ENCODE measurements at regions not wholly inside any gene's neighbourhood (a gene's known extent, or its start where the extent isn't known, plus 50 kb on each side); places are given as distances from the start of the nearest gene placed in this dataset.
"Not testable (repeated sequence)": the region's sequence is repeated elsewhere in the genome, so short reads cannot be mapped to it uniquely, and the experiment has no call there.

GRCh38 chr4:189497516-189497915, 443.2 kb upstream of the FRG1 start:
- no peak for DNase-seq

DNA sequence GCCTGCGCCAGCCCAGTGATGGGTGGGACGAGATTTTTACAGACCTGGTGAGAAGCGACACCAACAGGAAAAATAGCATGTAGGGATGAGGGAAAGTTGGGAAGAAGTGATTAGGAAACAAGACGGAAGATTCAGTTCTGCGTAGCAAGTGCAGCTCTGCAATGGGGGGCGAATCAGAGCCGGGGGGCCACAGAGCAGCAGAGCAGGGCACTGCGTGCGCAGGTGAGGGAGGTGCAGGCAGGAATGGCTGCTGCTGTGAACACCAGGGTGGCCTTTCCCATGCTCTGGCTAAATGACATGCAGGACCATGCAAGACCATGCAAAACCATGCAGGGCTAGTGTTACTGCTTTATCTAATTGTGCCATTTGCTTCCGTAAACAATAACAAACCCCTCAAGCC, 442.7 kb upstream of the FRG1 start:
- no peak for DNase-seq

- DNase-seq: no peak
These were observed 442.2 kb upstream of the FRG1 start for GRCh38 chr4:189498457-189498856.

- no peak for DNase-seq
These were observed 441.0 kb upstream of the FRG1 start for GRCh38 chr4:189499696-189500095.

DNA sequence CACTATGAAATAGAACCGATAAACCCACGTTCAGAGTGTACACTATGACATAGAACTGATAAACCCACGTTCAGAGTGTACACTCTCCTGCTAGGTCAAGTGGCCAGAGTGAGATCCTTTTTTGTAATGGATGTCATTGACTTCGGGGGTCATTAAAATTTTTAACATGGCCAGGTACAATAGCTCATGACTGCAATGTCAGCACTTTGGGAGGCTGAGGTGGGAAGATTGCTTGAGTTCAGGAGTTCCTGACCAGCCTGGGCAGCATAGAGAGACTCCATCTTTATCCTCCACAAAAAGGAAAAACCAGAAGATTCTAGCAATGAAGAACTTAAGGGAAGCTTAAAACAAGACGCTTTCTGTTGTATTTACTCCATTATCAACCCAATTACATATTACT, 439.7 kb upstream of the FRG1 start:
- no peak for DNase-seq

- DNase-seq: no peak
These were observed 437.7 kb upstream of the FRG1 start for GRCh38 chr4:189502841-189503435.

DNA sequence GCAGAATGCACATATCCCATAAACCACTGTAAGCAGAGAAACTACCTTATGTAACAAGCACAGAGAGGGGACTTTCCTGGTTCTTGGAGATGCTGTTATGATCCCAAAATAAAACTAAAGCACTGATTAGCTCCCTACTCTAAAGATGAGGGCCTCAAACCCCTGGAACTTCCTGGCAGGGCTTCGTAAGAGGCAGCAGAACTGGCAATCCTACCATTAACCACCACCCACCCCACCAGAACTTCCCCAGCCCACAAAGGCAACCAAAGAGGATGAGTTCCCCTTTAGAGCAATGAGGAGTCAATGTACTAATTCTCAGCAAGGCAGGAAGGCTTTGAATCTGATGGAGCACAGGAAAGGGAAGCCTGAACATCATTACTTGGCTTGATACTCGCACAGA, 436.5 kb upstream of the FRG1 start:
- no peak for DNase-seq

DNA sequence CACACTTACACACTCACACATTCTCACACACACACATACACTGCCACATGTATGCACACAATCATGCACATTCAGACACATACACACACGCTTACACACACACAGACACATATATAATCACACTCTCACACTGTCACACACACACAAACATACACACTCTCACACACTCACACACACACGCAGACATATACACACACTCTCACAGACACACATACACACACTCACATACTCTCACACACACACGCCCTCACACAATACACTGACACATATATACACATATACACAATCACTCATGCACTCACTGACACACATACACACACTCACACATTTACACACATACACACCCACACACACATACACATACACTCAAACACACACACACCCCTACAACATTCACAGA, 435.3 kb upstream of the FRG1 start:
- DNase-seq: no peak

- DNase-seq: no peak
These were observed 434.6 kb upstream of the FRG1 start for GRCh38 chr4:189506080-189506479.

DNA sequence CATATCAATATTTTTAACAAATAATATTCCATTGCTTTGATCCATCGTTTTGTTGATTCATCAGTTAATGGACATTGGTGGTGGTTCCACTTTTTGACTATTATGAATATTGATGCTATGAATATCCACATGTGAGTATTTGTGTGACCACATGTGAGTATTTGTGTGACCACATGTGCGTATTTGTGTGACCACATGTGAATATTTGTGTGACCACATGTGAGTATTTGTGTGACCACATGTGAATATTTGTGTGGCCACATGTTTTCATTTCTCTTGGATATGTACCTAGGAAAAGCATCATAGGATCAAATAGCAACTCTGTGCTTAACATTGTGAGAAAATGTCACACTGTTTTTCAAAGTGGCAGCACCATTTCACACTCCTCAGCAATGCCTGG, 433.6 kb upstream of the FRG1 start:
- DNase-seq: no peak

GRCh38 chr4:189510601-189511000, 430.1 kb upstream of the FRG1 start:
- no peak for DNase-seq

DNA sequence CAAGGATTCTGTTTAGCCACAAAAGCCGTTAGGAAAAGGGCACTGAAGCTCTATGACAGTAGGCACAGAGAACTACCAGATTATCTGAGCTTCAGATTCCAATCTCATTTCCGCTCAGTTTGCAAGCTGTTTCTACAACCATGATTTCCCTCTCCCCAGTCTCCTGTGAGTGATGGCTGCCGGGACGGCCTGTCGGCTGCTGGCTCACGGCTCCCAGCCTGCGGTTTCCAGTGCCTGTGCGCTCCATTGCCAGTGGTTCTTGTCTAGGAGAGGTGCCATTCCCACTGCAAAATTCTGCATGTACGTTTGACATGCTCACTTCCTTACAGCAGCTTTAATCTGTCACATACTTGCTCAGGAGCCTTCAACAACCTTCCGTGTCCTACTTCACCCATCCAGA, 429.1 kb upstream of the FRG1 start:
- no peak for DNase-seq

DNA sequence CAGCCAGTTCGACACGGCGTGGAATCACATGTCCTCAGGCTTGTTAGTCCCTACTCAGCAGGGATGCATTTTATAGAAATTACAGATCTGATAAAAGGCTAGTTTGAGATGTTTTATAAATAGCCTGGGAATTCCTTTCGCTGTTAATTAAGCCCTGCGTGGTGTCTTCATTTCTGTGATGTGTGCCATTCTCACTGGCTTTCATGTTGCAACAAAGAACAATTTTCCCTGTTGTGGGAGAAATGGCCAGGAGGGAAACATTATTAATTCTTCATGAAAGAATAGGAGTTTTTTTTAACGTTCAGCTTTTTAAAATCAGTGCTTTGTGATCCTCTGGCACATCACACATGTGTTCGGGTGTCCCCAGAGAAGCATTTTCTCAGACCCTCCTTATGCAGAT, 427.3 kb upstream of the FRG1 start:
- DNase-seq: no peak

DNA sequence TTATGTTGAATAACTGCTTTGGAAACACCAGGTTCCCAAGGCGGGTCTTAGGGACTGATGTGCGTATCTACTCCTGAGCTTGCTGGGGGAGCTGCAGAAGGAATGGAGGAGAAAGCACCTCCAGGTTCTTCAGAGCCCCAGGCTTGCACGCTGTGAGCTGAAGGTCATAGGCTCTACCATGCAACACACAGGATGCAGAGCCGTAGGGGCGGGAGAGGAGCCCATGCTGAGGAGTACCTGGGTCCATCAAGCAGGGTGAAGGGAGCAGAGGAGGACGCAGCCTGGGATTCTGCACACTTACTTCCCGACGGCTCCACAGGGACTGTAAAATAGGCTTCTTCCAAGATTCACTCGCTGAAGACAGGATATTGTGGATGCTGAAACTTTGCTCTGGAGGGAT, 426.5 kb upstream of the FRG1 start:
- DNase-seq: no peak

DNA sequence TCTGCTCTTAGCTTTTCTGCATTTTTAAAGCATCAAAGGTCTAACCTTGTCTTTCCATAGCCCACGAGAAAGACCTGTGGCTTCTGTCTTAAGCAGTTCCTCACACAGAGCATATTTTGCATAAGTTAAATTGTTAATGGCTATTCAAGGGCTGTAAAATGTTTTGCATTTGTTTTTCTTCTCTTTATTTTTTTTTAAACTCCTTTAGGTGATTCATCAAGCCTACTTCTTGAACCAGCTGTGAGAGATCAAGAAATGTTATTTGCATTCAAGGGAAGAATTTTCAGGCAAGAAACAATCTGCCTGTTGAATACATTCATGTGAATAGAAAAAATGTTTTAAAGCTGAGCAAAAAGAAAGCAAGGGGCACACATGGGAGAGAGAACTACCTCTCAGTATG, 423.8 kb upstream of the FRG1 start:
- no peak for DNase-seq

DNA sequence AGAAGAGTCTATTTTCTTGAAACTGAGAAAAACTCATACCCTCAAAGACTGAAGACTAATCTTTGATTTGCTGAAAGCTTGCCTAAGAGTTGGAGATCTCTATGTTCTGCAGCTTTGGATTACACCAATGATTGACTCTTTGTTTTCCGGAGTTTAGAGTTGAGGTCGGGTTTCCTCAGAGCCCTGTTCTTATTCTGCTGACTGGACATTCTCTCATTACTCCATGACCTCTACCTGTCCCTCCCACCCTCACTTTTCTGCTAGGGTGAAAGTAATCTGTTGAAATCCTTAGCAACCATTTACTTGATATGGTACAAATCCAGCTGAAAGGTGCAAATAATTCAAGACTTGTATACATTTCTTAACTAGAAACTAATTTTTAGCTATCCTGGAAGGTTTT, 421.5 kb upstream of the FRG1 start:
- DNase-seq: no peak

DNA sequence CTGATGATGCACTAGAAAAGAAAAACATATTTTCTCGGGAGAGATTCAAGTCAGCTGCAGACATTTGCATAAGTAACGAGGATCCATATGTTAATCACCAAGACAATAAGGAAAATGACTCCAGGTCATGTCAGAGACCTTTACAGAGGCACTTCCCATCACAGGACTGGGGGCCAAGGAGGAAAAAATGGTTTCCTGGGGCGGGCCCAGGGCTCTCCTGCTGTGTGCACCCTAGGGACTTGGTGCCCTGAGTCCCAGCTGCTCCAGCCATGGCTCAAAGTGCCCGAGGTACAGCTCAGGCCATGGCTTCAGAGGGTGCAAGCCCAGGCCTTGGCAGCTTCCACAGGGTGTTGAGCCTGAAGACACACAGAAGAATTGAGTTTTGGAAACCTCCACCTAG, 415.4 kb upstream of the FRG1 start:
- no peak for DNase-seq

DNA sequence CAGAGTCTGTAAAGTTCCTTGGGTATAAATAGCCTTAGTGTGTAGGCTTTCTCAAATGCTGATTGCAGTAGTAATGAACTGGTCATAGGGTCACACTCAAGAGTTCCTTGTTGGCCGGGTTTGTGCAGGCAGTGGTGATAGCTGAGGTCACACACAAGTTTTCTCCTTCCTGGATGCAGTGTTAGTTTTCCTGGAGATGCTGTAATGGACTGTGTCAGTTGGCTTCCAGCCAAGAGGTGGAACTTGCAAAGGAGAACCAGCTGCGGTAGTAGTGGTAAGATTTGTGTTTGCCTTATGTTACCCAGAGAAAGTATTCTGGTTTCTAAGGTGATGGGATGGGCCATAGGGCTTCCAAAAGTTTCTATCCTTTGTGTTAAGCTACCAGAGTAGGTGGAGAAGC, 409.8 kb upstream of the FRG1 start:
- DNase-seq: no peak

- no peak for DNase-seq
These were observed 407.1 kb upstream of the FRG1 start for GRCh38 chr4:189533603-189534002.

GRCh38 chr4:189547559-189547958, 393.1 kb upstream of the FRG1 start:
- no peak for DNase-seq

- DNase-seq: no peak
These were observed 392.1 kb upstream of the FRG1 start for GRCh38 chr4:189548484-189549125.

DNA sequence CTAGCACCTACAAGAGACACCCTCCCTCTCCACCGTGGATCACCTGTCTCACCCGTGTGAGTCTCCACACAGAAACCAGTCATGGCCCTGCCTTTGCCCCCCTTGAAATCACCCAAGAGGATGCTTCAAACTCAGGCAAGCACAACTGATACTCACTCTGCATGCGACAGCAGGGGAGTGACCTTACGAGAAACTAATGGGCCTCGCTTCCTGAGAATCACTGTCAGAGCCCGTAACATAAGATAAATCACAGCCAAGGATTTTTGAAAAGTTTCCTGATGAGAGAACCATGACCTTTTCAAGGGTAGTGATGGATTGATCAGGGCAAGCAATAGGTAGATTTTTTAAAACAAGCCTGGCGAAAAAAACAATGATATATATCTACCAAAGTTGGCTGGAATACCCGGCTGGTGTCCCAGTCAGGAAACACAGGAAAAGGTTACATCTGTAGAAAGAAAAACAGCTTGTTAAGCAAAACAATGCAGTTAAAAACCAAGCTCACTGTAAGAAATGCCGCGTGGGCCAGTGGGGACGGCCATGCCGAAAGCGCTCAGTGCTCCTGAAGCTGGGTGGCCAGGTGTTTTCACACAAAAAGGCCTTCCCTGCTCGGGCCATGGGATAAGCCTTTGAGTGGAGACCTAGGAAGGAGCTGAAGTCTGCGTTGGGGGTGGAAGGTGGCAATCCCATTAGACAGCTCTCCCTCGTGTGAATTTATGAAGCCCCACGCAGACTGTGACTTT, 388.6 kb upstream of the FRG1 start:
- DNase-seq: not testable (repeated sequence)

- not testable (repeated sequence) for DNase-seq
These were observed 380.1 kb upstream of the FRG1 start for GRCh38 chr4:189560605-189561004.

GRCh38 chr4:189563751-189564150, 376.9 kb upstream of the FRG1 start:
- not testable (repeated sequence) for DNase-seq

DNA sequence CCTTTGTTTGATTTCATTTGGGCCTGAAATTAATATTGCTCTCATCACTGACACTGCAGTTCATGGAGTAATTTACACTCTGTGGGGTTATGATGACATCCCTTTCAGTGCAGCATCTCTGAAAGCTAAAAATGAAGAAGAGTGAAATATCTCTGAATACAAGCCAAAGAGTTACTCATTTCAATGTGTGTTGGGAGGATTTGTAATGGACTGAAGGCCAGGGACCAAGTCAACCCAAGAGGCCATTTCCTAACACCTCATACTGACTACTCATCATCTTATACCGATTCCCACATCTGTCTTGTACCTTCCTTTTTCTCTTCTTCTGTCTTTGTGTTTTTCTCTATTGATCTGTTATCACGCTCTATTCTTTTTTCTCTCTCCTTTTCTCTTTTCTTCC, 374.4 kb upstream of the FRG1 start:
- not testable (repeated sequence) for DNase-seq
